ENCODE measurements at regions not wholly inside any gene's neighbourhood (a gene's known extent, or its start where the extent isn't known, plus 50 kb on each side); places are given as distances from the start of the nearest gene placed in this dataset.

DNA sequence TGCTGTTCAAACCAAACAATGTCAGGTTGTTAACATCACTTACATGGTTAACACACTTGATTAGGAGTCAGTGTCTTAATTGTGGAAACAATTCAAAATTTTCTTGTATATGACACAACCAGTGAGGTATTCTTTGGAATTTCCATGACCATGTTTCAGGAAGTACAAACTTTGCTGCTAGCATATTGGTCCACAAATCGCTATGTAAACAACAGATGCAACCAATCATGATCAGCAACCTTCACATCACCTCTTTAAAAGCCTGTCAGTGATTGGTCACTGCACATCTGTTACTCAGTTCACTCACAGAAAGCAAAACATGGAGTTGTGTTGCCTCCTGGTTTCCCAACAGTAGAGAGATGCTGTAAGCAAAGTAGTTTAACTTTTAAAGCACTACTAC, 108.9 kb upstream of the FAM3C start:
- TF ChIP-seq POLR2A (IDR thresholded peaks at IDR 0.05) (no peak), POLR2AphosphoS5 (IDR thresholded peaks at IDR 0.05) (no peak)
- TF ChIP-seq, protein P1, sequence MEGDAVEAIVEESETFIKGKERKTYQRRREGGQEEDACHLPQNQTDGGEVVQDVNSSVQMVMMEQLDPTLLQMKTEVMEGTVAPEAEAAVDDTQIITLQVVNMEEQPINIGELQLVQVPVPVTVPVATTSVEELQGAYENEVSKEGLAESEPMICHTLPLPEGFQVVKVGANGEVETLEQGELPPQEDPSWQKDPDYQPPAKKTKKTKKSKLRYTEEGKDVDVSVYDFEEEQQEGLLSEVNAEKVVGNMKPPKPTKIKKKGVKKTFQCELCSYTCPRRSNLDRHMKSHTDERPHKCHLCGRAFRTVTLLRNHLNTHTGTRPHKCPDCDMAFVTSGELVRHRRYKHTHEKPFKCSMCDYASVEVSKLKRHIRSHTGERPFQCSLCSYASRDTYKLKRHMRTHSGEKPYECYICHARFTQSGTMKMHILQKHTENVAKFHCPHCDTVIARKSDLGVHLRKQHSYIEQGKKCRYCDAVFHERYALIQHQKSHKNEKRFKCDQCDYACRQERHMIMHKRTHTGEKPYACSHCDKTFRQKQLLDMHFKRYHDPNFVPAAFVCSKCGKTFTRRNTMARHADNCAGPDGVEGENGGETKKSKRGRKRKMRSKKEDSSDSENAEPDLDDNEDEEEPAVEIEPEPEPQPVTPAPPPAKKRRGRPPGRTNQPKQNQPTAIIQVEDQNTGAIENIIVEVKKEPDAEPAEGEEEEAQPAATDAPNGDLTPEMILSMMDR (IDR thresholded peaks at IDR 0.05) = no peak
- Histone ChIP-seq H3K27ac (no peak overlapping the region), H3K4me1 (replicated peaks) (no peaks in the 10 kb centered on the region), H3K36me3 (no peaks in the 10 kb centered on the region), H3K27me3 (replicated peaks; ENCODE audit: insufficient read depth) (no peaks in the 10 kb centered on the region), H3K4me3 (no peak overlapping the region), H3K9me3 (no peaks in the 10 kb centered on the region)
- intact Hi-C loops (cut with DNase I) = no loop called here
- no peak for DNase-seq (ENCODE audit: low spot score)
- WGBS = 97% methylated on average over 1 of the region's 1 CpG

DNA sequence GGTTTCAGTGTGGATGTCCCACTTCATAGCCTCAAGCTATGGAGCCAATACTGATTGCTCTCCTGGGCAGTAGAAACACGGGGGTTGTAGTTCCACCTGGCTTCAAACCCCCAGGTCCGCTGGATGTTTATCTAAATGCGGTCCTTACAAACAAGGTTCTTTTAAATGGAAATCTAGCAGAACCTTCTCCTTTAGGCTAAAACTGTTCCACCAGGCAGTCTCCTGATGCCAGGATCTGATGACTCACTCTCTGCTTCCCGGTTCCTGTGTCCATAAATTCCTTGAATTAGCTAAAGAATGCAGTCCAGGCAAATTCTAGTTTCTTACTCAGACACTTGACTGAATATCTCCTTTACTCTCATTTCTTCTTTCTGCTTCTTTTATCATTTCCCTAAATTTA, 108.4 kb upstream of the FAM3C start:
- intact Hi-C loops (cut with DNase I) = no loop called here
- TF ChIP-seq, protein P1 (IDR thresholded peaks at IDR 0.05) = no peak
- TF ChIP-seq POLR2AphosphoS5 (IDR thresholded peaks at IDR 0.05) (no peak), POLR2A (IDR thresholded peaks at IDR 0.05) (no peak)
- no peaks in the 10 kb centered on the region for H3K36me3 ChIP-seq
- 57% methylated on average over 4 of the region's 4 CpGs for WGBS
- H3K27ac ChIP-seq = no peak overlapping the region
- DNase-seq (ENCODE audit: low spot score) = no peak
- no peaks in the 10 kb centered on the region for H3K4me1 ChIP-seq (replicated peaks)
- no peak overlapping the region for H3K4me3 ChIP-seq
- H3K27me3 ChIP-seq (replicated peaks; ENCODE audit: insufficient read depth) = no peaks in the 10 kb centered on the region
- H3K9me3 ChIP-seq = no peaks in the 10 kb centered on the region

DNA sequence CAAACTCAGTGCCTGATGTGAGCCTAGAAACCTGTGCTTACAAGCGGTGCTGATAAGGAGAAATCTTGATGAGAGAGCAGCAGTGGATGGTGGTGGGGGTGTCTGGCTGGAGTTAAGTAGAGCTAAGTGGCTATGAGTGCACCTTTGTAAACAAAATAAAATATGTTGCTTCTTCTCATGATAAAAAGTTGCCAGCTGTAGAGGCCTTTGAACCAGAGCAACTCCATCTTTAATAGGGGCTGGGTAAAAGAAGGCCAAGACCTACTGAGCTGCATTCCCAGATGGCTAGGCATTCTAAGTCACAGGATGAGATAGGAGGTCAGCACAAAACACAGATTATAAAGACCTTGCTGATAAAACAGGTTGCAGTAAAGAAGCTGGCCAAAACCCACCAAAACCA, 107.6 kb upstream of the FAM3C start:
- H3K4me1 ChIP-seq (replicated peaks) = no peaks in the 10 kb centered on the region
- H3K36me3 ChIP-seq = no peaks in the 10 kb centered on the region
- DNase-seq (ENCODE audit: low spot score) = no peak
- H3K27ac ChIP-seq = no peak overlapping the region
- no peaks in the 10 kb centered on the region for H3K9me3 ChIP-seq
- no peak overlapping the region for H3K4me3 ChIP-seq
- TF ChIP-seq POLR2A (IDR thresholded peaks at IDR 0.05) (no peak), POLR2AphosphoS5 (IDR thresholded peaks at IDR 0.05) (no peak)
- TF ChIP-seq, protein P1 (IDR thresholded peaks at IDR 0.05) = no peak
- no peaks in the 10 kb centered on the region for H3K27me3 ChIP-seq (replicated peaks; ENCODE audit: insufficient read depth)
- WGBS = 90% methylated on average over 1 of the region's 1 CpG
- intact Hi-C loops (cut with DNase I) = no loop called here

DNA sequence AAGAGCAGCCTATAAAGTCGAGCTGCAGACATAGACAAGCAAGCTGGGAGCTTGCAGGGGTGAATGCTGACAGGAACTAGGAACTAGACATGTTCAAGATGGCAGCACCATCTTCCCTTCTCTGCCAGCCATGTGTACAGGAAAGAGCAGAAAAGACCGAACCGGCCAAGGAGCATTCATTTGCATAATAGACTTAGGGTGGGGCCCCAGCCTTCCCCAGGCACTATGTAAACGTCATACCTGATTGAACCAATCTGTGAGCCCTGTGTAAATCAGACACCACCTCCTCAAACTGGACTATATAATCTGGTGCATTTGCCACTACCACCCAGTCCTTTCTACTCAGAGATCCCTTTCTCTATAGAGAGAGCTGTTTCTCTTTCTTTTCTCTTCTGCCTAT, 106.9 kb upstream of the FAM3C start:
- no peaks in the 10 kb centered on the region for H3K9me3 ChIP-seq
- H3K36me3 ChIP-seq = no peaks in the 10 kb centered on the region
- 72% methylated on average over 4 of the region's 4 CpGs for WGBS
- H3K4me3 ChIP-seq = no peak overlapping the region
- intact Hi-C loops (cut with DNase I) = no loop called here
- no peaks in the 10 kb centered on the region for H3K4me1 ChIP-seq (replicated peaks)
- no peak for TF ChIP-seq POLR2AphosphoS5 (IDR thresholded peaks at IDR 0.05)
- TF ChIP-seq, protein P1 (IDR thresholded peaks at IDR 0.05) = no peak
- no peak for TF ChIP-seq POLR2A (IDR thresholded peaks at IDR 0.05)
- DNase-seq (ENCODE audit: low spot score) = no peak
- no peaks in the 10 kb centered on the region for H3K27me3 ChIP-seq (replicated peaks; ENCODE audit: insufficient read depth)
- H3K27ac ChIP-seq = no peak overlapping the region

DNA sequence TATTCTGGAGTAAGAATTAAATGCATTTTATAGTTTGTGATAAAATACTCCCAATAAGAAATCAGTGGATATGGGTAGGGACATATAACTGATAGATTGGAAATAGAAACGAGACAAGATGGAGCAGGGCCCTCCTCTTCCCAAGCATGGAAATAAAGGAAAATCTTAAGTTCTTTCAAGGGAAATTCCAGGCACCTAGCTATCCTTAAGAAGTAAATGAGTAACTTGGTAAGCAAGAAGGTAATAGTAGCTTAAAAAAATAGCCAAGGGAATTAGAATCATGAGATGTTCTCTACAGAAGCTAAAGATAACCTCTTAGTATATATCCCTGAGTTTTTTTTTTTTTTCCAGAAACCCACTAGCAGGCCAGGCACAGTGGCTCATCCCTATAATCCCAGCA, 105.5 kb upstream of the FAM3C start:
- intact Hi-C loops (cut with DNase I) = no loop called here
- no peak for DNase-seq (ENCODE audit: low spot score)
- Histone ChIP-seq H3K36me3 (no peaks in the 10 kb centered on the region), H3K4me1 (replicated peaks) (no peaks in the 10 kb centered on the region), H3K27me3 (replicated peaks; ENCODE audit: insufficient read depth) (no peaks in the 10 kb centered on the region), H3K4me3 (no peak overlapping the region), H3K9me3 (no peaks in the 10 kb centered on the region), H3K27ac (no peak overlapping the region)
- 95% methylated on average over 1 of the region's 1 CpG for WGBS
- TF ChIP-seq POLR2AphosphoS5 (IDR thresholded peaks at IDR 0.05) = no peak
